Adrenal gland (tissue), 9 donors: ENCODE measurements at regions not wholly inside any gene's neighbourhood (a gene's known extent, or its start where the extent isn't known, plus 50 kb on each side); places are given as distances from the start of the nearest gene placed in this dataset.

Source experiments
- DNase-seq, 7 donors: peaks; one replicate each; pipeline ENCODE4 v3.0.0-alpha.2; 2019 to 2020
- H3K27ac ChIP-seq, 5 donors: fragments of 200-600 bp; sonication (generic) in 4 of 5; 1 replicate in 3 of 5; 2 replicates in 2 of 5; pipeline versions ENCODE4 v1.5.1 to v1.8.0; 2016 to 2020; ENCODE audit warnings: mild to moderate bottlenecking in 1 of 5
- H3K27me3 ChIP-seq: fragments of 200-600 bp; 2 replicates; pipeline ENCODE4 v1.8.0; 2021
- H3K36me3 ChIP-seq, 2 donors: fragments of 200-600 bp; replicated peaks in 1 of 2; 1 replicate in 1 of 2; 2 replicates in 1 of 2; pipeline versions ENCODE4 v1.5.1 to v1.8.0; 2018 to 2022
- H3K4me1 ChIP-seq, 2 donors: fragments of 200-600 bp; replicated peaks in 1 of 2; 1 replicate in 1 of 2; 2 replicates in 1 of 2; pipeline versions ENCODE4 v1.5.1 to v1.8.0; 2018 to 2021
- H3K4me3 ChIP-seq, 4 donors: fragments of 200-600 bp; sonication (generic) in 3 of 4; one replicate each; pipeline ENCODE4 v1.5.1; 2016 to 2018
- H3K9me3 ChIP-seq, 3 donors: fragments of 200-600 bp; sonication (generic) in 1 of 3; replicated peaks in 1 of 3; 1 replicate in 2 of 3; 2 replicates in 1 of 3; pipeline versions ENCODE4 v1.5.1 to v1.8.0; 2016 to 2021
- CTCF ChIP-seq, 6 experiments: fragments of 450-650 bp in 4 of 6; fragments of 200-600 bp in 2 of 6; sonication (generic) in 1 of 6; IDR thresholded peaks; 1 replicate in 5 of 6; 2 replicates in 1 of 6; pipeline versions ENCODE4 v1.5.1 to v1.8.0; 2016 to 2021; ENCODE audit warnings: antibody characterized with exemption in 6 of 6, mild to moderate bottlenecking in 2 of 6, moderate library complexity in 1 of 6
- POLR2A ChIP-seq, 2 donors: fragments of 450-650 bp; IDR thresholded peaks; one replicate each; pipeline ENCODE4 v1.6.1; 2017; ENCODE audit warnings: antibody characterized with exemption in 2 of 2, mild to moderate bottlenecking in 2 of 2, moderate library complexity in 1 of 2
- WGBS, 4 donors: extraction: QIAGEN DNeasy Blood & Tissue Kit in 2 of 4; methylation state at CpG; one replicate each; pipeline versions ENCODE4 v1.1.5 to v1.1.7; 2013 to 2017; 5-methylcytosine and 5-hydroxymethylcytosine counted together
- intact Hi-C, 2 donors: fragments of 100-400 bp; cut with DNase I; formaldehyde crosslinking; loops; one replicate each; pipeline versions ENCODE4 v1.14.1 to v1.15.0; 2022 to 2023
- donor health status: healthy with polysubstance abuse.
- donor health status: Bipolar disorder and iron deficiency.
- donor health status: DM: yes; HTN: yes; CAD: no.
- donor health status: DM: no; HTN: no; CAD: no.
- donor health status: DM: no; HTN: no; CAD: no.

GRCh38 chr5:173755319-173755718 is 132.8 kb upstream of the CPEB4 start:
- H3K27me3 ChIP-seq: no peaks in the 10 kb centered on the region
- no peak overlapping the region for H3K27ac ChIP-seq
- H3K4me3 ChIP-seq: no peak overlapping the region
- H3K4me1 ChIP-seq: peaks cover 0 to 32% of the 10 kb centered on the region in 2 donors
- TF ChIP-seq CTCF (IDR thresholded peaks at IDR 0.05): no peak
- no peak for TF ChIP-seq POLR2A (IDR thresholded peaks at IDR 0.05)
- no peaks in the 10 kb centered on the region for H3K36me3 ChIP-seq
- intact Hi-C loops: no loop called here
- 88 to 97% (median 93%) methylated on average over 3 of the region's 3 CpGs for WGBS, 4 donors
- no peaks in the 10 kb centered on the region for H3K9me3 ChIP-seq
- no peak for DNase-seq

- 75 to 78% (median 77%) methylated on average over 11 to 12 of the region's 12 CpGs for WGBS, 4 donors
- TF ChIP-seq POLR2A (IDR thresholded peaks at IDR 0.05): no peak
- TF ChIP-seq CTCF (IDR thresholded peaks at IDR 0.05): no peak
- peak in 1 of 7 donors; percentile 77 for DNase-seq
- no peak overlapping the region for H3K4me3 ChIP-seq
- H3K9me3 ChIP-seq: no peaks in the 10 kb centered on the region
- intact Hi-C loops: no loop called here
- H3K27me3 ChIP-seq: no peaks in the 10 kb centered on the region
- peak overlapping the region in 1 of 5 donors; percentile 36 for H3K27ac ChIP-seq
- peaks cover 0 to 32% of the 10 kb centered on the region in 2 donors for H3K4me1 ChIP-seq
- H3K36me3 ChIP-seq: no peaks in the 10 kb centered on the region
Observed at GRCh38 chr5:173757403-173758209, 130.5 kb upstream of the CPEB4 start.

DNA sequence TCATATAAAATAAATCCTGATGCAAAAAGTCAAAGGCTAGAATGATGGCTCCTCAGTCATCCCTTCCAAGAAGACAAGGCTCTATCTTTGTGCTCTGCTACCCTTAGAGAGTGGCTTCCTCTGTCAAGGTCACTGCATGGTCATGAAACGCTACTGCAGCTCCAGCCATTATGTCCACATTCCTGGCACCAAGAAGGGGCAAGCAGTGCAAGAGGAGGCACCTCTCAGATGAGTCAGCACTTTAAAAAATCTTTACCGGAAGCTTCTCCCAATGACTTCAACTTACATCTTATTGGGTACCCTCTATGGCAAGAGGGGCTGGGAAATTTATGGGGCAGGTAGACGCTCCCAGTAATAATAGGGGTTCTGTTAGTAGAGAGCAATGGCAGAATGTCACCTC is 129.5 kb upstream of the CPEB4 start:
- Histone ChIP-seq H3K27me3 (no peaks in the 10 kb centered on the region), H3K27ac (peak overlapping the region in 2 of 5 donors; percentile 36 to 66), H3K4me1 (peaks cover 0 to 24% of the 10 kb centered on the region in 2 donors), H3K36me3 (no peaks in the 10 kb centered on the region), H3K9me3 (no peaks in the 10 kb centered on the region), H3K4me3 (no peak overlapping the region)
- TF ChIP-seq POLR2A (IDR thresholded peaks at IDR 0.05): no peak
- no peak for TF ChIP-seq CTCF (IDR thresholded peaks at IDR 0.05)
- 56 to 85% (median 63%) methylated on average over 3 of the region's 3 CpGs for WGBS, 4 donors
- DNase-seq: peak in 5 of 7 donors; percentile 41 to 64 (median 56)
- intact Hi-C loops: no loop called here

DNA sequence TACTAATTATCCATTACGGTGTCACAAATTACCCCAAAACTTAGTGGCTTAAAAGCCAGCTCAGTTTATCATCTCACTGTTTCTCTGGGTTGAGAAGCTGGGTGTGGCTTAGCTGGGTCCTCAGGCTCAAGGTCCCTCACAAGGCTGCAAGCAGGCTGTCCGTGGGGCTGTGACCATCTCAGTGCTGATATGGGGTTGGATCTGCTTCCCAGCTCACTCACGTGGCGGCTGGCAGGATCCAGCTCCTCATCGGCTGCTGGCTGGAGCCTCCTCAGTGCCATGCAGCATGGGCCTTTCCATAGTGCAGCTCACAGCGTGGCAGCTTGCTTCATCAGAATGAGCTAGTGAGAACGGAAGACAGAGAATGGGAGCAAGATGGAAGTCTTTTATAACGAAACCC is 128.5 kb upstream of the CPEB4 start:
- 56 to 75% (median 68%) methylated on average over 7 to 8 of the region's 8 CpGs for WGBS, 4 donors
- TF ChIP-seq POLR2A (IDR thresholded peaks at IDR 0.05): no peak
- no peak for TF ChIP-seq CTCF (IDR thresholded peaks at IDR 0.05)

More for the DNA sequence above, 128.5 kb upstream of the CPEB4 start:
- Histone ChIP-seq H3K27me3 (no peaks in the 10 kb centered on the region), H3K36me3 (no peaks in the 10 kb centered on the region), H3K4me3 (no peak overlapping the region), H3K9me3 (no peaks in the 10 kb centered on the region), H3K4me1 (peaks cover under 1 to 30% of the 10 kb centered on the region in 2 donors), H3K27ac (peak overlapping the region in 2 of 5 donors; percentile 48 to 66)
- intact Hi-C loops: loop anchor here in 1 of 2 donors (10.0 kb wide), 1 partner anchor 135 kb away; no protein-coding TSS in a partner anchor
- DNase-seq: peak; percentile 52 to 80 (median 71)
